MM.1S (cell line): ENCODE measurements at regions not wholly inside any gene's neighbourhood (a gene's known extent, or its start where the extent isn't known, plus 50 kb on each side); places are given as distances from the start of the nearest gene placed in this dataset.

Source experiments
- DNase-seq: peaks from one replicate; pipeline ENCODE4 v3.0.0-alpha.2; 2015
- H2AFZ ChIP-seq: fragments of 300-600 bp; sonication (generic); 2 replicates; pipeline ENCODE4 v1.6.0; 2016; ENCODE audit warnings: antibody characterized with exemption, low read length
- H3F3A ChIP-seq: fragments of 300-600 bp; sonication (generic); 2 replicates; pipeline ENCODE4 v1.6.1; 2016; ENCODE audit warnings: mild to moderate bottlenecking, antibody characterized with exemption, low read length, moderate library complexity, mixed read lengths; ENCODE audit not compliant: insufficient read depth
- H3K27ac ChIP-seq: fragments of 300-600 bp; sonication (generic); 2 replicates; pipeline ENCODE4 v1.5.1; 2016; ENCODE audit warnings: mild to moderate bottlenecking, low read length
- H3K27me3 ChIP-seq: fragments of 300-600 bp; sonication (generic); replicated peaks from 2 replicates; pipeline ENCODE4 v1.6.0; 2016; ENCODE audit warnings: low read length; ENCODE audit not compliant: insufficient read depth
- H3K36me3 ChIP-seq: fragments of 300-600 bp; sonication (generic); replicated peaks from 2 replicates; pipeline ENCODE4 v1.6.1; 2016; ENCODE audit warnings: mild to moderate bottlenecking, low read length, mixed read lengths; ENCODE audit not compliant: insufficient read depth
- H3K4me1 ChIP-seq: fragments of 300-600 bp; sonication (generic); 2 replicates; pipeline ENCODE4 v1.6.1; 2016; ENCODE audit warnings: low read length, mixed read lengths
- H3K4me2 ChIP-seq: fragments of 300-600 bp; sonication (generic); 2 replicates; pipeline ENCODE4 v1.6.0; 2016; ENCODE audit warnings: low read depth, low read length
- H3K4me3 ChIP-seq: fragments of 300-600 bp; sonication (generic); 2 replicates; pipeline ENCODE4 v1.5.1; 2016; ENCODE audit warnings: low read length, mixed read lengths
- H3K79me2 ChIP-seq: fragments of 300-600 bp; sonication (generic); 2 replicates; pipeline ENCODE4 v1.6.1; 2016; ENCODE audit warnings: mixed run types, low read length, mixed read lengths
- H3K9ac ChIP-seq: fragments of 300-600 bp; sonication (generic); 2 replicates; pipeline ENCODE4 v1.6.1; 2016; ENCODE audit warnings: low read length, mixed read lengths
- H3K9me2 ChIP-seq: fragments of 300-600 bp; sonication (generic); replicated peaks from 2 replicates; pipeline ENCODE4 v1.6.1; 2016; ENCODE audit warnings: mild to moderate bottlenecking, low read length, mixed read lengths; ENCODE audit not compliant: insufficient read depth
- H3K9me3 ChIP-seq: fragments of 300-600 bp; sonication (generic); replicated peaks from 2 replicates; pipeline ENCODE4 v1.6.1; 2016; ENCODE audit warnings: mild to moderate bottlenecking, low read length, mixed read lengths; ENCODE audit not compliant: insufficient read depth
- H4K20me1 ChIP-seq: fragments of 300-600 bp; sonication (generic); 2 replicates; pipeline ENCODE4 v1.6.1; 2016; ENCODE audit warnings: mild to moderate bottlenecking, low read length, moderate library complexity, mixed read lengths; ENCODE audit not compliant: insufficient read depth
- CTCF ChIP-seq: fragments of 300-600 bp; sonication (generic); IDR thresholded peaks from 2 replicates; pipeline ENCODE4 v1.5.1; 2016; ENCODE audit warnings: antibody characterized with exemption, low read length, mixed read lengths
- EZH2 ChIP-seq: fragments of 300-600 bp; sonication (generic); optimal IDR thresholded peaks from 2 replicates; pipeline ENCODE3; 2017; ENCODE audit warnings: low read depth, mild to moderate bottlenecking, antibody characterized with exemption, low read length, mixed read lengths
- EZH2phosphoT487 ChIP-seq: fragments of 300-600 bp; sonication (generic); IDR thresholded peaks from 2 replicates; pipeline ENCODE4 v1.6.1; 2018; ENCODE audit warnings: antibody characterized with exemption, low read length

GRCh38 chr10:44766631-44767030 lies 144.5 kb upstream of the TMEM72 start:
- Histone ChIP-seq H3K9ac (no peak overlapping the region), H3K4me2 (no peak overlapping the region), H4K20me1 (no peaks in the 10 kb centered on the region), H3K4me3 (no peak overlapping the region), H3K9me2 (no peaks in the 10 kb centered on the region), H3K9me3 (no peaks in the 10 kb centered on the region), H3K27me3 (no peaks in the 10 kb centered on the region), H3F3A (no peaks in the 10 kb centered on the region), H3K36me3 (no peaks in the 10 kb centered on the region), H3K79me2 (no peaks in the 10 kb centered on the region), H3K27ac (no peak overlapping the region), H2AFZ (no peak overlapping the region), H3K4me1 (no peaks in the 10 kb centered on the region)
- no peak for DNase-seq
- TF ChIP-seq EZH2phosphoT487 = no peak
- TF ChIP-seq CTCF = no peak
- no peak for TF ChIP-seq EZH2

- Histone ChIP-seq H3K27me3 (no peaks in the 10 kb centered on the region), H3K9ac (no peak overlapping the region), H3K4me3 (no peak overlapping the region), H3K36me3 (no peaks in the 10 kb centered on the region), H3K4me2 (no peak overlapping the region), H3F3A (no peaks in the 10 kb centered on the region), H3K4me1 (no peaks in the 10 kb centered on the region), H3K9me3 (no peaks in the 10 kb centered on the region), H2AFZ (no peak overlapping the region), H3K27ac (no peak overlapping the region), H4K20me1 (no peaks in the 10 kb centered on the region), H3K79me2 (no peaks in the 10 kb centered on the region), H3K9me2 (no peaks in the 10 kb centered on the region)
- TF ChIP-seq EZH2 (no peak), CTCF (no peak), EZH2phosphoT487 (no peak)
- no peak for DNase-seq
Measured at GRCh38 chr10:44769450-44769849, 141.7 kb upstream of the TMEM72 start.

GRCh38 chr10:44771233-44771995 lies 139.7 kb upstream of the TMEM72 start:
- Histone ChIP-seq H3K27me3 (no peaks in the 10 kb centered on the region), H3K9ac (no peak overlapping the region), H3K4me3 (no peak overlapping the region), H3K79me2 (no peaks in the 10 kb centered on the region), H2AFZ (no peak overlapping the region), H3K36me3 (no peaks in the 10 kb centered on the region), H3K4me1 (no peaks in the 10 kb centered on the region), H3K9me3 (no peaks in the 10 kb centered on the region), H3F3A (no peaks in the 10 kb centered on the region), H3K4me2 (no peak overlapping the region), H3K27ac (no peak overlapping the region), H4K20me1 (no peaks in the 10 kb centered on the region), H3K9me2 (no peaks in the 10 kb centered on the region)
- TF ChIP-seq CTCF = no peak
- TF ChIP-seq EZH2 = no peak
- TF ChIP-seq EZH2phosphoT487 = no peak
- DNase-seq = no peak
